Fibroblast of lung (primary cell): ENCODE measurements at regions not wholly inside any gene's neighbourhood (a gene's known extent, or its start where the extent isn't known, plus 50 kb on each side); places are given as distances from the start of the nearest gene placed in this dataset.

Source experiments
- CTCF ChIP-seq, 2 donors: IDR thresholded peaks in 1 of 2; conservative IDR thresholded peaks in 1 of 2; 1 replicate in 1 of 2; 2 replicates in 1 of 2; pipeline ENCODE4 v1.5.1; 2011 to 2012; ENCODE audit warnings: low read length in 2 of 2, control low read depth in 1 of 2, inconsistent platforms in 1 of 2, low read depth in 1 of 2, mild to moderate bottlenecking in 1 of 2
- EZH2 ChIP-seq: IDR thresholded peaks from 2 replicates; pipeline ENCODE4 v1.5.1; 2012; ENCODE audit warnings: low read length, control low read depth, mild to moderate bottlenecking; ENCODE audit errors: missing control alignments

- TF ChIP-seq CTCF (conservative IDR thresholded peaks at IDR 0.05 in 1 of 2, IDR thresholded peaks at IDR 0.05 in 1 of 2; ENCODE audit: low read depth in 1 of 2, low read length in 2 of 2) (no peak), EZH2 (no peak)
Measured at GRCh38 chr4:14888790-14889572, 113.3 kb upstream of the CPEB2 start.
